GM18517 (cell line): ENCODE measurements at regions not wholly inside any gene's neighbourhood (a gene's known extent, or its start where the extent isn't known, plus 50 kb on each side); places are given as distances from the start of the nearest gene placed in this dataset.

ENCODE experiments used
- ATAC-seq: cut with Tn5 transposase; IDR thresholded peaks from one replicate; pipeline ENCODE4 v1.9.1; 2021; ENCODE audit warnings: mild to moderate bottlenecking, moderate library complexity; ENCODE audit not compliant: unreplicated experiment

DNA sequence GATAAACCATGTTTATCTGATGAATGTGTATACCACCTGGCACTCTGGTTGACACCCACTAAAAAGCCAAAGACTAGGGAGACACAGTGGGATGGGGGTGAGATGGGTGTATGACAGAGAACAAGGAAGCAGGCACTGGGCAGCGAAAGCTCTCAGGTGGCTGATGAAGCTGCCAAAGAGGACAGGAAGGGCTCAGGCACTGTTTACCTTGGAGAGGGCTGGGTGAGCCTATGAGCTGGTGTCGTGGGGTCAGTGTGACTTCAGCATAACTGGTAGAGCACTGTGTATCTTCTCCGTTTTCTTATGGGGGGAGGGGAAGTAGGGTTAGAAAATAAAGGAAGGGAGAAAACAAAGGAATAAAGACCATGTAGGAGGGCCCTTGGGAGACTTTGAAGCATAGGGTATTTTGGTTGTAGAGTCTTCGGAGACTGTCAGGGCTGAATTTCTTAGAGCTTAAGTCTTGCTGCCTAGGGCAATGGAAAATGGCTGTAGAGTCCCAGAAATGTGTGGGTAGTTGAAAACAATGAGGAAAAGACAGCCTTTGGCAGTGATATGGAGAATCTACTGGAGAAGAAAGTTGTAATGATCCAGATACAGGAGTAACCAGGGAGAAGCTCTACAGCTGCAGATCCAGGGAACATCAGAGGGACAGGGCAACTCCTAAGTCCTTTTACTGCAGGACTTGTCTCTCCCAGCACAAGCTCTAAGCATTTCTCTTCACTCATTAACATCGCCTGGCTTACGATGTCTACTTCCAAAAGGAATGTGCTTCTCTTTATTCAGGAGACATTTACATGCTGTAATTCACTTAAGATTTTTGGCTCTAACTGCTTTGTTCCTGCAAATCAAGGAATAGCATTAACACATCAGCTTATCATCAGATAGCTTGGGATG, 120.0 kb downstream of the AQP4 start:
- ATAC-seq, result no peak

DNA sequence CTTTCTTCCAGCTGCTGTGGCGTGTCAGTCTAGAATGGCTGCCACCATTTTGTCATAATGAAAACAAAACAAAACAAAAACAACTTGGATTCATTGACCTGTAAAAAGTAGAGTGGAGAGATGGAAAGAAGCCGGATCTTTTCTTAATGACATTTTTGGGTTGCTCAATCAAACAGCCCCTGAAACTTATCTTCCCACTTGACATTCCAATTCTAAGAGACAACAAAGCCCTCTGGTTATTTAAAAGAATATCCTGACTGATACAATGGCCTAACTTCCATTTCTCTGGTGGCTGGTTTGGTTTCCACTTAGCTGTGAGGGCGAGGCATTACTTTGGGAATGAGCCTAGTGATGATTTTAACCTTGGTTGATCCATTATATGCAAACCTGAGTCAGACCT, 123.7 kb downstream of the AQP4 start:
- no peak for ATAC-seq

DNA sequence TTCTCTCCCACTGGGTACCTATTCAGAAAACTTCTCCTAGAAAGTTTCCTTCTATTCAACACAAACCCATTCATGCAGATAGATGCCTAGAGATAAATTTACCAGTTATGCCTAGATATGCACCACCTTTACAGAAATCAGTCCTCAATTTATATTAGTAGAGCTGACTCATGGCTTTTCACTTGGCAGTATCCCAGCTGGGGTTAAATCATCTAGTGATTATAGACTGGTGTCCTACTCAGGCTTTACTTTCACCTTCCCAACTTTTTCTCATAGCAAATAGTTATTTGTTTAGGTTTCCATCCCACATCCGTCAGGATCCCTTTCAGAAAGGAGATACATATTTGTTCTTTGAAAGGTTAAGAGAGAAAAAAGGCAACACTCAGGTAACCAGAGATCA, 124.5 kb downstream of the AQP4 start:
- no peak for ATAC-seq

DNA sequence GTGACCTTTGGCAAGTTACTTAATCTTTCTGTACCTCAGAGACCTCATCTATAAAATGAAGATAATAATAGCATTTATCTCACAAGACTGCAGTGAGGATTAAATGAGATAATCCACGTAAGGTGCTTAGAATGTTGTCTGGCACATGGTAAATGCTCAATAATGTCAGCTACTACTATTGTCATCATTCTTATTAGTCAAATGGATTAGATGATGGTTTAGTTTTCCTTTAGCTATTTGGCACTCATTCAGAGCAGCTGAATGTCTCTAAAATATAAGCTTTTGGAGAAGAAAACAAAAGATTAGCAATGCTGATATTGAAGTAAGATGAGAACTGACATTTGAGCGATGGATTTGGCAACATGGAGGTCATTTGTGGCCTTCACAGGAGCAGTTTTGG, 125.1 kb downstream of the AQP4 start:
- no peak for ATAC-seq

DNA sequence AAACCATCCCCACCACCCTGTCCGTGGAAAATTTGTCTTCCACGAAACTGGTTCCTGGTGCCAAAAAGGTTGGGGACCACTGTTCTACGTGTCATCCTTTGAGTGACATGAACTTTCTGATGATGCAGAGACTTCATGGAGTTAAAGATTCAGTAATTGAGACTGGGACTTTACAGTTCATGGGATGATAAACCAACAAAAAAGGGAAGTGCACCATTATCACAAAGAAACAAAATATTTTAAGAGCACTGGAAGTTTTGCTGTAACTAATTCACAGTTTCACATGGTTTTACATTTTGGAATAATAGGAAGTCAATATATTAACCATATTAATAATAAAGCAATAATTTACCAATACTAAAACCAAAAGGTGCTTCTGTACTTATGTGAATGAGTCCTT, 126.8 kb downstream of the AQP4 start:
- ATAC-seq, result no peak

DNA sequence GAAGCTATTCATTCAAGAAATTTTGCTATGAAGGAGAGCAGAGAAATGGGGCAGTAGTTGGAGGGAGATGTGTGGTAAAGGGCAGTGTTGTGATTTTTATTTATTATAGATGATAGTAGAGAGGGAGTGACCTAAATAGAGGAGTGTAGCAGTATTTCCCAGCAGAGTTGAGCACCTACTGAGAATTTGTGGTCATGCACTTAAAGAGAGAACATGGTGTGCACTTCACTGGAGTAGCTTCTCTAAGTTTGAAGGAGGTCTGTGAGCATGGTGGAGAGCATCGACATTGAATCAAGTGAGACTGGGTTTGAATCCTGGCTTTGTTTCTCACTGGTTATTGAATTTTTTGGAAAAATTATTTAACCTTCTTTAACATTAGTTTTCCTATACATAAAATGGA, 129.2 kb downstream of the AQP4 start:
- no peak for ATAC-seq

DNA sequence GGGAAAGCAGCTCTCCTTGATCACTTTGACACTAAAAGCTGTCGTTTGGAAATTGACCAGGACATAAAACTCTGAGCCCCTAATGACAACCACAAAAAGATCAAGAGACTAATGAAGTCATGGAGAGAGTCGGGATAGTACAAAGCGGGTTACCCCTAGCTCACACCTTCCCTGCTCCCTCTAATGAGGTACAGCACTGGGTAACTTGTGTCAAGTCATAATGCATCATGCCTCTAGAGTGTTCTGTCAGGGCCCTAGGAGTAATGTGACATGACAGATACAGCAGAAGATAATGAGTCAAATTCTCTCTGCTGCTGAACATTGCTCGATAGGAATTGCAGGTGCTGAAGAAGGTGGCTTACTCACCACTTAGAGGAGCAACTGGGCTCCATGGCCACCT, 130.7 kb downstream of the AQP4 start:
- no peak for ATAC-seq

DNA sequence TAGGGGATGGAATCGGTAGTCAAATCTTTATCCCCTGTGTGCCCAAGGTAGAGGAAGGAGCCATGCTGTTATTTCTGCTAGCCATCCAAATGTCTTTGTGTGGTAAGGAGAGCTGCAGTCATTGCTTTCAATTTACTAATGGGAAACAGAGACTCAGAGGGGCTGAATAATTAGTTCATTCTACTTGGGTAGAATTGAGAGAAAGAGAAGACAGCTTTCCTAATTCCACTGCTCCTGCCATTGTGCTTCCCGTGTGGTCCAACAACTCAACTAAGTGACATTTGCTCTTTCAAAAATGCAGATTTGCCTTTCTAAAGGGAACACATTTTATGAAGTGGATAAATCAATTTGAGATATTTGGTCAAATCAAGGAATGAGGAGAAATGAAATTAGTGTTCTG, 136.1 kb downstream of the AQP4 start:
- no peak for ATAC-seq

DNA sequence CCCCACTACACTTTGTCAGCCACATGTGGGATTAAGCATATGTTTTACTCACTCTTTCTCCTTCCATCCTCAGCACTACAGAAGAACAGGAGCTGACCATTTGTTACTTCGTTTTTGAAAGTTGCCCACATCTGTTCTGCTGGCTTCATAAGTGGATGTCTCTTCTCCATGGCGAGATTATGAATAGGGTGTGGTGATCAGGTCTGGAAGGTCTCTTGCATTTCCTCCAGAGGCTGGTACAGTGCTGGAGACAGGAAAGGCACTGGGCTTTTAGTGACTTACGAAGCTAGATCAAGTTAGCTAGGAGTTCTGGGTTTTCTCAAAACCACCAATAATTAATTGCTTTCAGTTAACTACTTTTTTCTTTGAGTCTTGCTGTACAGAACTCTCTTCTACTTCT, 136.5 kb downstream of the AQP4 start:
- ATAC-seq, result no peak

DNA sequence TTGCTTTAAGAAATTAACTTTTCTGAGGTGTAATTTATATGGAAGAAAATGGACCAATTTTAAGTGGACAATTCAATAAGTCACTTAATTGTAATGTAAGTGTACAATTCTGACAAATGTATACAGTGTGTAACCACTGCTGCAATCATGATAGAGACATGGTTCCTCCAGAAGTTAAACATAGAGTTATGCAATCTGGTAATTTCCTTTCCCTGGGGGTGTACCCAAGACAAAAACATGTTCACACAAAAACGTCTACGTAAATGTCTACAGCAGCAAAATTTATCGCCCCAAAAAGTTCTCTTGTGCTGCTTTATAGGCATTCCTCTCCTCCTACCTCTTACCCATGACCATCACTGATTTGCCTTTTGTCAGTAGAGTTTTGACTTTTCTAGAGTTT, 141.5 kb downstream of the AQP4 start:
- ATAC-seq, result no peak

DNA sequence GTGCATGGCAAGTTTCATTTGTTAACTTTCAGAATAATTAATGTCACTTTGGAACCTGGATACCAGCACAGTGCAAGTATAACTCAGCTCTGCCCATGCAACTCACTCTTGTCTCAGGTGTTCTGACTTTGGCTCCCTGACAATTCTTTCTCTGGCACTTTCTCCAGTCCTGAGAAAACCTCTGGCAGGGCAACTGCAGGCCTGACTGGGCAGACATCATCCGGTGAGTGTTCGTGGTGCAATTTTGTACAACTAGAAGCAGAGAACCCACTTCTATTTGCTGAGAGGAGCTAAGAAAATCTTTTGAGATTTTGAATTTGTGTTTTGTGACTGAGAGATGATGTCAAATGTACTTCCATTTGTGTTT, 143.0 kb downstream of the AQP4 start:
- no peak for ATAC-seq

DNA sequence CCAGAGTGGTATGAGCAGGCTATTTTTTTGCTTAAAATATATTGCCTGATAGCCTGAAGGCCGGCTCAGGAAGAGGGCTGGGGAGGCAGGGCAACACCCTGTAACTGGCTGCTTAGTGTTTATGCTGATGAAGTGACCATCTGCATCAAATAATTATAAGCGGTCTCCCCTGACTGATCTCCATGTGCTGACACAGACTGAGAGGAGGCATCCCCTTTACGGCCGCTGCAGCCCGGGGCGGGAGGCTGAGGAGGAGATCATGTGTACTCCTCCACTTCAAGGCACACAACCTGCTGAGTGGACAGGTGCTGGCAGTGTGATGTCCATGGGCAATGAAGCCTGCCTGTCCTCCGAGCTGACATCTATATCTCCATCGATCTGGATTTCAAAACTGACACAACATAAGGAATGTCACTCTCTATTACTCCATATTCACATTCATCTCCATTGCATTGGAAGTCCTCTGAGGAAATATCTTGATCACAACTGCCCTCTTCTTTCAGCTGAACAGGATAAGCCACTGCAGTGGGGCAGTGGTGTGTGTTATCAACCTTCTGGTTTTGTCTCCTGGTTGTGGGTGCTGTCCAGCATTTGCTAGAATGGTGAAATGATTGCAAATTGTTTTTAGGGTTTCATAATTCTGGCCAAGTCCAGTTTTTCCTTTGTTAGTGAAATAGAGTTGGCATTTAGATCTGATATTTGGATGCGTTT, 143.5 kb downstream of the AQP4 start:
- no peak for ATAC-seq

DNA sequence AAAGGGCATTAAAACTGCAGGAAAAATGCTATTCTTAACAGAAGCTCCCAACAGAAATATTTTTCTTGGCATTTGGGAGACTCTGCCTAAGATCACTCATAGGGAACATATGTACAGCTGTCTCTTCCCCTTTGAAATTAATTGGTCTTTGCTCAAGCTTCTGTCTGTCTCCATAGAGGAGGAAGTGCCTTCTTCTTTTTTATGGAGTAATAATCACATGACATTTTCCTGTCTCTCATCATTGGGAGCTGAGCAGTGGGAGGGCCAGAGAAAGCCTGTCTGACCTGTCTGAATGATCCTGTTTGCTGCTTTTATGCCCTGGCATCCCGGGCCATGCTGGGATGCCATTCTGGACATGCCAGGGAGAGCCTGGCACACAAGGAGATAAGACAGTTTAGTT, 145.6 kb downstream of the AQP4 start:
- ATAC-seq, result no peak

DNA sequence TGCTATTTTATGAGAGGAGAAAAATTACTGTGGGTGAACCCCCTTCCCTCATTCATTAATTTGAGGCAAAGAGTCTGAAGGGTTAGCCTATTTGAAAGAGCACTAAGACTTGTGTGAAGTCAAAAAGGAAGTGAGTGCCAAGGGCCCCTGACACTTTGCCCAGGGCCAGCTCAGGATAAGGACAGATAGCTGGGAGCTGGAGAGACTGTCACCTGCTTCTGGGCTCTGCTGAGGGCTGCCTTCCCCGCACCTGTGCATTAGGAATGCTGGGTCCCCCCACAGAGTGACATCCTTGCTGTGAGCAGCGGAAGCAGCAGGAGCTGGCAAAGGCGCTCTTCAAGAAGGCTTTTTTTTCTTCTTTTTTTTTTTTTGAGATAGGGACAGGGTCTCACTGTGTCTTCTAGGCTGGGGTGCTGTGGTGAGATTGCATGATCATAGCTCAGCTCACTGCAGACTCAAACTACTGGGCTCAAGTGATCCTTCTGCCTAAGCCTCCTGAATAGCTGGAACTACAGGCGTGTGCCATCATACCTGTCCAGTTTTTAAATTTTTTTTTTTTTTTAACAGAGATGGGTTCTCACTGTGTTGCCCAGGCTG, 148.3 kb downstream of the AQP4 start:
- no peak for ATAC-seq

DNA sequence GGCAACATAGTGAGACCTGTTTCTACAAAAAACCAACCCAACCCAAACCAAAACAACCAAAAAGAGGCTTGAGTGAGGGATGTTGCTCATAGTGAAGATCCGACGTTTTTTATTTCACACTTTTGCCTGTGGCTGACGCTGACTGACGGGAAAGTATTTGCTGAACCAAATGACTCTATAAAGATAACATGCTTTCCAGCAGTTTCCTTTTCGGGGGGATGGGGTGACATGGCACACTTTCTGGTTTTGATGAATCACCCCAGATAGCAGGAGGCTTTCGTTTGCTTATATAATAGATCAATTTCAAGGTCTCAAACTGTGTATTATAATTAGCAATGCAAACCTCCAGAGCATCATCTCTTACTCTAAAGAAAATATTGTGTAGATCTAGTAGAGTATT, 150.8 kb downstream of the AQP4 start:
- ATAC-seq, result no peak

DNA sequence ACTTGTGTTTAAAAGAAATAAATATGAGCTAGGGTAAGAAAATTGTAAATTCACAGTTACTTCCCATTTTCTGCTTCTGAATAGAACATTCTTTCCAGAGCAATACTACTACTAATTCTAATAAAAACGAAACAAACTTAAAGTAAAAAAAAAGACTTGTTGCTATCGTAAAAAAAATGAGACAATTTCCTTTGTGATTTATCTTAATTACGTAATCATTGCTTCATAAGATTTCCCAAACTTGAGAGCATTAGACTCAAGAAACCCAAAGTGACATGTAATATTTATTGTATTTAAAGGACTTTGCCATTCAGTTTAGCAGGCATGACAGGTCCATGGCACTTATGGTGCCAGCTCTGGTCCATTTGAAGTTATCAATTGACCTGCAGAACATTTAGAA, 153.8 kb downstream of the AQP4 start:
- no peak for ATAC-seq

DNA sequence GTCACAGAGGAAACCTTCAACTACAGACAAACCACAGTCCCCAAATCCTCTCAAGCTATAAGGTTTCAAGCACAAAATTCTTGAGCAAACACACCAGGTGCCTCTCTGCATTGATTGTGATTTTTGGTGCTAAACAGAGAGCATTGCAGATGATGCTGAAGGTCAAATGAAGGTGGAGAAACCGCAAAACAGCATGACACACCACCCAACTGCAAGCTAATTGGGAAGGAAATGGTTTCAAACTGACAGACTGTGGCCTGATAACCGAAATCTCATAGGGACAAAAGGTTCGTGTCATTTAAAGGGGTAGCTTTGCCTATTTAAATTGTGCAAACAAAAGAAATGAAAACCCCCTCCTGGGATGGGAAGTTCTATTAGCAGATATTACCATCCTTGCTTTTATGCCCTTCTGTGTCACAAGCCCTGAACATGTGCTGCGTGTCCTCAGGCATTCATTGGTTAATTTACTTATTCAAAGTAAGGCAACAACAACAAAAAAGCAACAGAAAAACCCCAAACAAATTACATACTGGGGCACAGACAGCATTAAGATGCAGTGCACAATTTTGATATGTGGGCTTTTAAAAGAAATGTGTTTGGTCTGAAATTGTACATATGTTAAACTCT, 154.9 kb downstream of the AQP4 start:
- ATAC-seq, result peak; percentile 91

DNA sequence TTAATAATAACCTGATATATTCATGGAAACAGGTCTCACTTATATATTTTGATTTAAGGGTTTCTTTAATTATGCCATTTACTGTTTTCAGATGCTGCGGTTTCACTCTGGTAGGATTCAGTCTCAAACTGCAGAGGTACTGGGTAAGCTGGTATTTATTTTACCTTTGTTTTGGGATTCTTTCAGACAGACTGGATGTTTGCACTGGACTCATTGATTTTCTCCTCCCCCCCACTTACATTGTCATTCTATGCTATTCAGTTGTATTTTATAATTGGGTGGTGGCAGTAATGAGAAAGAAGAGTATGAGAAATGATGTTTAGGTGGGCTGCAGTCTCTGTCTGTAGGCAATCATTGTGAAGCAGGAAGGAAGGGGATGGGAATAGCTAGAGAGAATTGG, 155.6 kb downstream of the AQP4 start:
- no peak for ATAC-seq

DNA sequence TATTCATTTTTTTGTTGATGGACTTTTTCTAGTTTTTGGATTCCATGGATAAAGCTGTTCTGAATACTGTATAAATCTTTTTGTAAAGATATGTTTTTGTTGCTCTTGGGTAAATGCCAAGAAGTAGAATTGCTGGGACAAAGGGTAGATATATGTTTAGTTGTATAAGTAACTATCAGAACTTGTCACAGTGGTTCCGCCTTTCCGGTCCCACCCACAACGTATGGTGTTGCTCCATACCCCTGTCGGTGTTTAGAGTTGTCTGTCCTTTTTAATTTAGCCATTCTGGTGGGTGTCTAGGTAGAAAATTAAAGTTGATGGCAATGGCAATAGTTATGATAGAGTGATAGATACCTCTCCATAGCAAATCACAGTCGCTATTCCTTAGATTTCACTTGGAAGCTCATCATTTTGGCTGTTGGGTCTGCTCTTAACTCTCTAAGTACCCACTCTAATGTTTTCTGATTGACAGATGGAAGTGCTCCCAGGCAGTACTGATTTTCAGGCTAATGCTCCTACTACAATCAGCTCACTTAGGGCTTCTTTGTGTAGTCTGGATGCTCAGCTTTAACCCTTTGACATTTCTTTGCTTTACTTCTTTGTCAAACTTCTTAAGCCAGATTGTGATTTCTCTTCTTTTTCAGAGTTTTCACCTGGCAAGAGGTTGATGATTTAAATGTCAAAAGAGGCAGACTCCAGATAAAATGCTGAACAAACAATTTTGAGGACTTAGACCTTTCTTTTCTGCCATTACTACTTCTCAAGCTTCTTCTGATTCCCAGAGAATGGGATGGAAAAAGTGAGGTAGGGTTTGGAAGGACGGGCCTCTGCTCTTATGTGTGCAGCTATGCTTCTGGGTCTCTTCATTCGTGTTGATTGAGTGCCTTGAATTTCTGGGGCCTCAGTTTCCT, 156.4 kb downstream of the AQP4 start:
- no peak for ATAC-seq

DNA sequence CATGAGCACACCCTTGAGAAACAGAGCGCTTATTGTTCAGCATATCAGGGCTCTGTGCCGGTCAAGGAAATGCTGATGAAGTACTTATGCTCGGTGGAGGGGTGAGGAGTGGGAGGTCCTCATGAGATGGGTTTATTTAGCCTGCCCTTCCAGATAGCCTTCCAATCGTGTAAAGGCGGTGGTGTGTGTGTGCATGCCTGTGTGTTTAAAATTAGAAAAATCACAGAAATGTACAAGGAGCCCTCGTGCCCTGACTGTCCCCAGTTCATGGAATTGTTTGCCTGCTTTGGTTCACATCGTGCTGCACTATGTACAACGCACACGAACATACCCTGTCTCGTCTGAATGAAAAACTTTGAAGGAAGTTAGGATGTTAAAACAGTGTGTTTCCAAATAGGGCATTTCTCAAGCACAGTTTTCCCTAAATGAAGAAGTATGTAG, 158.6 kb downstream of the AQP4 start:
- ATAC-seq, result no peak

DNA sequence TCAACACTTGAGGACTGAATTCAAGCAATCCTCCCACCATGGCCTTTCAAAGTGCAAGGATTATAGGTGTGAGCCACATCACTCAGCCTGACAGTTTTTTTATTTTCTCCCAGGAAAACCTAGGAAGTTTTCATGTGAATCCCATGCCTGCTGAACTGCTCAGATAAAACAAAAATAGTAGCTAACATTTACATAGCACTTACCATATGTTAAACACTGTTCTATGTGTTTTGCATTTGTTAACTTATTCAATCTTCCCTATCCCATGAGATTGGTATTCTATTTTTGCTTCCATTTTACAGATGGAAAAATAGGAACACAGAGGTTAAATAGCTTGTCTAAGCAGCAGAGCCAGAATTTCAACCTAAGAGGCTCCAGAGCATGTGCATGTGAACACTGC, 157.4 kb upstream of the KCTD1 start:
- ATAC-seq, result no peak
